Astrocyte (in vitro differentiated cells and primary cell): ENCODE measurements at regions not wholly inside any gene's neighbourhood (a gene's known extent, or its start where the extent isn't known, plus 50 kb on each side); places are given as distances from the start of the nearest gene placed in this dataset.

ENCODE experiments used
- EZH2 ChIP-seq: IDR thresholded peaks from 2 replicates; pipeline ENCODE4 v1.6.1; 2012; ENCODE audit warnings: mild to moderate bottlenecking, low read length, inconsistent platforms; ENCODE audit not compliant: insufficient read depth
- TF ChIP-seq, protein P1 (sequence below): IDR thresholded peaks from 2 replicates; pipeline ENCODE4 v1.5.1; 2011; ENCODE audit warnings: low read depth, mild to moderate bottlenecking, inconsistent platforms, low read length, moderate library complexity; ENCODE audit not compliant: insufficient read depth

GRCh38 chr3:187550446-187550845 is 119.7 kb downstream of the SST start:
- TF ChIP-seq, protein P1, sequence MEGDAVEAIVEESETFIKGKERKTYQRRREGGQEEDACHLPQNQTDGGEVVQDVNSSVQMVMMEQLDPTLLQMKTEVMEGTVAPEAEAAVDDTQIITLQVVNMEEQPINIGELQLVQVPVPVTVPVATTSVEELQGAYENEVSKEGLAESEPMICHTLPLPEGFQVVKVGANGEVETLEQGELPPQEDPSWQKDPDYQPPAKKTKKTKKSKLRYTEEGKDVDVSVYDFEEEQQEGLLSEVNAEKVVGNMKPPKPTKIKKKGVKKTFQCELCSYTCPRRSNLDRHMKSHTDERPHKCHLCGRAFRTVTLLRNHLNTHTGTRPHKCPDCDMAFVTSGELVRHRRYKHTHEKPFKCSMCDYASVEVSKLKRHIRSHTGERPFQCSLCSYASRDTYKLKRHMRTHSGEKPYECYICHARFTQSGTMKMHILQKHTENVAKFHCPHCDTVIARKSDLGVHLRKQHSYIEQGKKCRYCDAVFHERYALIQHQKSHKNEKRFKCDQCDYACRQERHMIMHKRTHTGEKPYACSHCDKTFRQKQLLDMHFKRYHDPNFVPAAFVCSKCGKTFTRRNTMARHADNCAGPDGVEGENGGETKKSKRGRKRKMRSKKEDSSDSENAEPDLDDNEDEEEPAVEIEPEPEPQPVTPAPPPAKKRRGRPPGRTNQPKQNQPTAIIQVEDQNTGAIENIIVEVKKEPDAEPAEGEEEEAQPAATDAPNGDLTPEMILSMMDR, result no peak
- no peak for TF ChIP-seq EZH2
